Fibroblast of lung (primary cell): ENCODE measurements at regions not wholly inside any gene's neighbourhood (a gene's known extent, or its start where the extent isn't known, plus 50 kb on each side); places are given as distances from the start of the nearest gene placed in this dataset.

ENCODE experiments used
- CTCF ChIP-seq, 2 donors: IDR thresholded peaks in 1 of 2; conservative IDR thresholded peaks in 1 of 2; 1 replicate in 1 of 2; 2 replicates in 1 of 2; pipeline ENCODE4 v1.5.1; 2011 to 2012; ENCODE audit warnings: low read length in 2 of 2, control low read depth in 1 of 2, inconsistent platforms in 1 of 2, low read depth in 1 of 2, mild to moderate bottlenecking in 1 of 2
- EZH2 ChIP-seq: IDR thresholded peaks from 2 replicates; pipeline ENCODE4 v1.5.1; 2012; ENCODE audit warnings: low read length, control low read depth, mild to moderate bottlenecking; ENCODE audit errors: missing control alignments

- TF ChIP-seq EZH2 (no peak), CTCF (conservative IDR thresholded peaks at IDR 0.05 in 1 of 2, IDR thresholded peaks at IDR 0.05 in 1 of 2; ENCODE audit: low read depth in 1 of 2, low read length in 2 of 2) (no peak)
These were observed 553.0 kb upstream of the ADGRB3 start for GRCh38 chr6:68082086-68082485.
